CD4-positive, alpha-beta T cell treated with Interleukin-1 beta for 1 hour (primary cell): ENCODE measurements at regions not wholly inside any gene's neighbourhood (a gene's known extent, or its start where the extent isn't known, plus 50 kb on each side); places are given as distances from the start of the nearest gene placed in this dataset.
"Not testable (repeated sequence)": the region's sequence is repeated elsewhere in the genome, so short reads cannot be mapped to it uniquely, and the experiment has no call there.

Experiments used
- DNase-seq, 2 donors: peaks; one replicate each; pipeline ENCODE4 v3.0.0-alpha.2; 2020 to 2022

GRCh38 chr10:33643042-33643441, 308.6 kb upstream of the NRP1 start:
- DNase-seq, result no peak

- no peak for DNase-seq
Measured at GRCh38 chr10:33638891-33639290, 304.4 kb upstream of the NRP1 start.

- DNase-seq, result no peak
Measured at GRCh38 chr10:33638374-33638773, 303.9 kb upstream of the NRP1 start.

GRCh38 chr10:33635967-33636515, 301.6 kb upstream of the NRP1 start:
- DNase-seq, result no peak

GRCh38 chr10:33632432-33632831, 298.0 kb upstream of the NRP1 start:
- no peak for DNase-seq

GRCh38 chr10:33631991-33632390, 297.5 kb upstream of the NRP1 start:
- no peak for DNase-seq

- no peak for DNase-seq
Measured at GRCh38 chr10:33630761-33631160, 296.3 kb upstream of the NRP1 start.

- DNase-seq, result no peak
Measured at GRCh38 chr10:33627611-33628010, 293.1 kb upstream of the NRP1 start.

GRCh38 chr10:33626798-33627466, 292.5 kb upstream of the NRP1 start:
- DNase-seq, result no peak

- DNase-seq, result no peak
Measured at GRCh38 chr10:33623669-33624068, 289.2 kb upstream of the NRP1 start.

GRCh38 chr10:33621101-33621500, 286.6 kb upstream of the NRP1 start:
- peak in 1 of 2 donors; percentile 7 for DNase-seq

GRCh38 chr10:33618196-33618595, 283.7 kb upstream of the NRP1 start:
- no peak for DNase-seq

GRCh38 chr10:33617381-33618080, 283.1 kb upstream of the NRP1 start:
- DNase-seq, result no peak

- DNase-seq, result no peak
Measured at GRCh38 chr10:33616956-33617355, 282.5 kb upstream of the NRP1 start.

- DNase-seq, result peak in 1 of 2 donors; percentile 13
Measured at GRCh38 chr10:33612551-33612950, 278.1 kb upstream of the NRP1 start.

GRCh38 chr10:33612116-33612515, 277.6 kb upstream of the NRP1 start:
- no peak for DNase-seq

GRCh38 chr10:33611423-33611822, 277.0 kb upstream of the NRP1 start:
- no peak for DNase-seq

- DNase-seq, result no peak
Measured at GRCh38 chr10:33609546-33609945, 275.1 kb upstream of the NRP1 start.

GRCh38 chr10:33602278-33602677, 267.8 kb upstream of the NRP1 start:
- DNase-seq, result no peak

- no peak for DNase-seq
Measured at GRCh38 chr10:33600381-33600780, 265.9 kb upstream of the NRP1 start.

- no peak for DNase-seq
Measured at GRCh38 chr10:33596422-33596821, 262.0 kb upstream of the NRP1 start.

- DNase-seq, result no peak
Measured at GRCh38 chr10:33594475-33594874, 260.0 kb upstream of the NRP1 start.

- DNase-seq, result no peak
Measured at GRCh38 chr10:33588974-33589600, 254.6 kb upstream of the NRP1 start.

- not testable (repeated sequence) for DNase-seq
Measured at GRCh38 chr10:33584596-33584995, 250.1 kb upstream of the NRP1 start.
